MM.1S (cell line): ENCODE measurements at regions not wholly inside any gene's neighbourhood (a gene's known extent, or its start where the extent isn't known, plus 50 kb on each side); places are given as distances from the start of the nearest gene placed in this dataset.

Experiments
- DNase-seq: peaks from one replicate; pipeline ENCODE4 v3.0.0-alpha.2; 2015
- H2AFZ ChIP-seq: fragments of 300-600 bp; sonication (generic); 2 replicates; pipeline ENCODE4 v1.6.0; 2016; ENCODE audit warnings: antibody characterized with exemption, low read length
- H3F3A ChIP-seq: fragments of 300-600 bp; sonication (generic); 2 replicates; pipeline ENCODE4 v1.6.1; 2016; ENCODE audit warnings: mild to moderate bottlenecking, antibody characterized with exemption, low read length, moderate library complexity, mixed read lengths; ENCODE audit not compliant: insufficient read depth
- H3K27ac ChIP-seq: fragments of 300-600 bp; sonication (generic); 2 replicates; pipeline ENCODE4 v1.5.1; 2016; ENCODE audit warnings: mild to moderate bottlenecking, low read length
- H3K27me3 ChIP-seq: fragments of 300-600 bp; sonication (generic); replicated peaks from 2 replicates; pipeline ENCODE4 v1.6.0; 2016; ENCODE audit warnings: low read length; ENCODE audit not compliant: insufficient read depth
- H3K36me3 ChIP-seq: fragments of 300-600 bp; sonication (generic); replicated peaks from 2 replicates; pipeline ENCODE4 v1.6.1; 2016; ENCODE audit warnings: mild to moderate bottlenecking, low read length, mixed read lengths; ENCODE audit not compliant: insufficient read depth
- H3K4me1 ChIP-seq: fragments of 300-600 bp; sonication (generic); 2 replicates; pipeline ENCODE4 v1.6.1; 2016; ENCODE audit warnings: low read length, mixed read lengths
- H3K4me2 ChIP-seq: fragments of 300-600 bp; sonication (generic); 2 replicates; pipeline ENCODE4 v1.6.0; 2016; ENCODE audit warnings: low read depth, low read length
- H3K4me3 ChIP-seq: fragments of 300-600 bp; sonication (generic); 2 replicates; pipeline ENCODE4 v1.5.1; 2016; ENCODE audit warnings: low read length, mixed read lengths
- H3K79me2 ChIP-seq: fragments of 300-600 bp; sonication (generic); 2 replicates; pipeline ENCODE4 v1.6.1; 2016; ENCODE audit warnings: mixed run types, low read length, mixed read lengths
- H3K9ac ChIP-seq: fragments of 300-600 bp; sonication (generic); 2 replicates; pipeline ENCODE4 v1.6.1; 2016; ENCODE audit warnings: low read length, mixed read lengths
- H3K9me2 ChIP-seq: fragments of 300-600 bp; sonication (generic); replicated peaks from 2 replicates; pipeline ENCODE4 v1.6.1; 2016; ENCODE audit warnings: mild to moderate bottlenecking, low read length, mixed read lengths; ENCODE audit not compliant: insufficient read depth
- H3K9me3 ChIP-seq: fragments of 300-600 bp; sonication (generic); replicated peaks from 2 replicates; pipeline ENCODE4 v1.6.1; 2016; ENCODE audit warnings: mild to moderate bottlenecking, low read length, mixed read lengths; ENCODE audit not compliant: insufficient read depth
- H4K20me1 ChIP-seq: fragments of 300-600 bp; sonication (generic); 2 replicates; pipeline ENCODE4 v1.6.1; 2016; ENCODE audit warnings: mild to moderate bottlenecking, low read length, moderate library complexity, mixed read lengths; ENCODE audit not compliant: insufficient read depth
- EZH2 ChIP-seq: fragments of 300-600 bp; sonication (generic); optimal IDR thresholded peaks from 2 replicates; pipeline ENCODE3; 2017; ENCODE audit warnings: low read depth, mild to moderate bottlenecking, antibody characterized with exemption, low read length, mixed read lengths
- EZH2phosphoT487 ChIP-seq: fragments of 300-600 bp; sonication (generic); IDR thresholded peaks from 2 replicates; pipeline ENCODE4 v1.6.1; 2018; ENCODE audit warnings: antibody characterized with exemption, low read length
- TF ChIP-seq, protein P1 (sequence below): fragments of 300-600 bp; sonication (generic); IDR thresholded peaks from 2 replicates; pipeline ENCODE4 v1.5.1; 2016; ENCODE audit warnings: antibody characterized with exemption, low read length, mixed read lengths

DNA sequence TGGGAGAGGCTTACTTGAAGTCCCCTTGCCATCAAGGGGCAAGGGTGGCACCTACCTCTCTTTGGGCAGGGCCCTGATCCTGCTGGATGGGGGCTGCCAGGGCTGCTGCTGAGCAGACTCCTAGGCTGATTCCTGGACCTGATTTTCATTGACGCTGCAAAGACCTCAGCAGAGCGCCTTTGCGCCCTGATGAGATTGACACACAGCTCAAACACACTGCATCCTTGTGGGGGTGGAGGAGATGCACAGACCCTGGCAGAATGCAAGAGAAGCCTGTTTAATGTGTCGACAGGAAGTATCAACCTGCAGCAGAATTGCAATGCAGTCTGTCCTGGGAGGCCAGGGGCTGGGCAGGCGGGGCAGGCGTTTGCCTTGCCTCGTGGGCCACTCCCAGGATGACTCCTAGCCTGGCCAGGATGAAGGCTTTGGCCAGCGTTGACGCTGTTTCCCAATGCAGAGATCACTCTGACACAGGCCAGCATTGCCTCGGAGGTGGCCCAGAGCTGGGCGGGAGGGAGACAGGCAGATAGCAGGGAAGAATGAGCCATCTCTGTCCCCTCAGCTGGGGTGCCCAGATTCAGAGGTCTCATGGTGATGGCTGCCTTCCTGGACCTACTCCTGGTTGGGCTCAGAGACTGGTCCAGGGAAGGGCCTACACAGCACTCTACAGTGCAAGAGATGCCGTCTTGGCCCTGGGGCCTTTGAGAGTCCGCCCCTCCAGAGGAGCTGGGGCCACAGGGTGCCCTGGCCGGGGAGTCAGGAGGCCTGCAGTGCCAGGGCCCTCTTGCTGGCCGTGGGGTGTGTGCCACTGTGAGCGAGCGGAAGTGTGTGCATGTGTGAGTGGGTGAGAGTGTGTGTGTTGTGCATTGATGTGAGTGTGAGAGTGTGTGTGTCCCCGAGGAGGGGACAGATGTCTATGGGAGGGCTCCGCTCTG is 108.3 kb downstream of the KIF26A start:
- Histone ChIP-seq H3K27ac (no peak overlapping the region), H3K9me2 (no peaks in the 10 kb centered on the region), H3K79me2 (no peaks in the 10 kb centered on the region), H2AFZ (no peak overlapping the region), H3F3A (no peaks in the 10 kb centered on the region), H3K36me3 (no peaks in the 10 kb centered on the region), H3K4me1 (no peaks in the 10 kb centered on the region), H3K4me2 (no peak overlapping the region), H3K9me3 (no peaks in the 10 kb centered on the region), H3K9ac (no peak overlapping the region), H3K4me3 (no peak overlapping the region), H3K27me3 (peaks cover 12% of the 10 kb centered on the region; the same call in 1 of the 2 replicates), H4K20me1 (no peaks in the 10 kb centered on the region)
- no peak for DNase-seq
- TF ChIP-seq EZH2 (no peak), EZH2phosphoT487 (no peak)
- TF ChIP-seq, protein P1, sequence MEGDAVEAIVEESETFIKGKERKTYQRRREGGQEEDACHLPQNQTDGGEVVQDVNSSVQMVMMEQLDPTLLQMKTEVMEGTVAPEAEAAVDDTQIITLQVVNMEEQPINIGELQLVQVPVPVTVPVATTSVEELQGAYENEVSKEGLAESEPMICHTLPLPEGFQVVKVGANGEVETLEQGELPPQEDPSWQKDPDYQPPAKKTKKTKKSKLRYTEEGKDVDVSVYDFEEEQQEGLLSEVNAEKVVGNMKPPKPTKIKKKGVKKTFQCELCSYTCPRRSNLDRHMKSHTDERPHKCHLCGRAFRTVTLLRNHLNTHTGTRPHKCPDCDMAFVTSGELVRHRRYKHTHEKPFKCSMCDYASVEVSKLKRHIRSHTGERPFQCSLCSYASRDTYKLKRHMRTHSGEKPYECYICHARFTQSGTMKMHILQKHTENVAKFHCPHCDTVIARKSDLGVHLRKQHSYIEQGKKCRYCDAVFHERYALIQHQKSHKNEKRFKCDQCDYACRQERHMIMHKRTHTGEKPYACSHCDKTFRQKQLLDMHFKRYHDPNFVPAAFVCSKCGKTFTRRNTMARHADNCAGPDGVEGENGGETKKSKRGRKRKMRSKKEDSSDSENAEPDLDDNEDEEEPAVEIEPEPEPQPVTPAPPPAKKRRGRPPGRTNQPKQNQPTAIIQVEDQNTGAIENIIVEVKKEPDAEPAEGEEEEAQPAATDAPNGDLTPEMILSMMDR, result no peak

DNA sequence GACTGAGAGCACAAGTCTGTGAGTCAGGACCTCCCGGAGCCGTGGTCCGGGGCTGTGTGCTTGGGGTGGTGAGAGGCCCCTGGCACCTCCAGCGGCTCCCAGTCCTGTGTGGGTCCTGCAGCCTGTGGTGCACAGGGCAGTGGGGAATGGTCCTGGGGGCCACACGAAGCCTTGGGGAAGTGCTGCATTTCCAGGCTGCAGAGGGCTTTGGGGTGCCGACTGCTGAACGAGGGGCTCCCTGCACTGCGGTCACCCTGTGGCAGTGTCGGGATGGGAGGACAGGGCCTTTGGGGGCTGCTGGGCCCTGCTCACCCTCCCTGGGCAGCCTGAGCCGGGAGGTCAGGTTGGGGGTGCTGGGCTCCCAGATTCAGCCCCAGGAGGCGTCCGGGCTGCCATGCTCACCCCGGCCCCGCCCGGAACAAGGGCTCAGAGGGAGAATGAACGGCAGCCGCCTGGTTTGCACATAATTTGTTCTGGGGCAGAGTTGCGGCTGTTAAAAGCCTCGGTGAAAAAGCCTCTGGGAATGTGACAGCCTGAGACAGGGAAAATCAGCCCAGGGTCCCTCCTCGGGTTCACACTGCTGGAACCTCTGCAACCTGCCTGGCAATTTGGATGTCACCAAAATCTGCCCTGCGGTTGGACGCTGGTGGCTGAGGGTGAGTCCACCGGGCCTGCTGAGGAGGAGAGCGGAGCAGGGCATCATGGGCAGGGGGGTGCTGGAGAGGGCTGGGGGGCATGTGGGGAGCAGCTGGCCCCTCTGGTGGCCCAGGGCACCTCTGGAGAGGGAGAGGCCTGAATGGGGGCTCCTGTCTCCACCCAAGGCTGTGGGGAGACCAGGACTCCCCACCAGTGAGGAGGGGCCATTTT is 109.2 kb downstream of the KIF26A start:
- Histone ChIP-seq H3F3A (no peaks in the 10 kb centered on the region), H3K4me1 (no peaks in the 10 kb centered on the region), H3K36me3 (no peaks in the 10 kb centered on the region), H2AFZ (no peak overlapping the region), H3K9me2 (no peaks in the 10 kb centered on the region), H3K9me3 (no peaks in the 10 kb centered on the region), H3K9ac (no peak overlapping the region), H3K27ac (no peak overlapping the region), H3K27me3 (peaks cover 12% of the 10 kb centered on the region; the same call in 1 of the 2 replicates), H4K20me1 (no peaks in the 10 kb centered on the region), H3K4me2 (no peak overlapping the region), H3K4me3 (no peak overlapping the region), H3K79me2 (no peaks in the 10 kb centered on the region)
- DNase-seq, result no peak
- TF ChIP-seq, protein P1, result no peak
- TF ChIP-seq EZH2 (no peak), EZH2phosphoT487 (no peak)

DNA sequence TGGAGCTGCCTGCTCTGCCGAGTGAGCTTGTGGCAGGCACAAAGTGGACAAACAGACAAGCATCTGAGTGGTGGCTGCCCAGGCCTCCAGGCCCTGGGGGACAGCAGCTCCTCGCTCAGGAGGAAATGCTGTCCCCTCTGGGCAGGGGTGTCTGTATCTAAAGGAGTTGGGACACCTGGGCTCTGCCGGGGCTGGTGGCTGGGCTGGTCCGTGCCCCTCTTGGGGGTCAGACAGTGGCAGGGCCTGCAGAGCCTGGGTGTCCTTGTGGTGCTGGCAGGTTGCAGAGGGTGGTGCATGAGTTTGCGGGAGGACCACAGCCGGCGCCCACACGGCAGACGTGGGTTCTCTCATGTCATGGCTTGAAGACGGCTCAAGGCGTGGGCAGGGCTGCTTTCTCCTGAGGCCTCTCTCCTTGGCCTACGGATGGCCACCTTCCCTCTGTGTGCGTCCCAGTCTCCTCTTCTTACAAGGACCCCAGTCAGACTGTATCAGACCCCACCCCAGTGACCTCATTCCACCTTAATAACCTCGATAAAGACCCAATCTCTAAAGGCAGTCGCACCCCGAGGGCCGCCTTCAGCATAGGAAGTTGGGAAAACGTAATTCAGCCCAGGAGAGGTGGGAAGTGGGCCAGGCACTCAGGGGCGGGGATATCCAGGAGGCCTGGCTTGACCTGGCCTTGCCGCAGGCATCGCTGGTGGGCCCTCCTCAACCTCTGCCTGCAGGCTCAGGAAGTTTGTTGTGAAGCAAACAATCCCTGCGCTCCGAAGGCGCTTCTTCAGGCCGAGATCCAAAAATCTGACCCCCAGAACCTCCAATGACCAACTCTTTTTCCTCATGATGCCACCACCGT is 110.0 kb downstream of the KIF26A start:
- TF ChIP-seq EZH2phosphoT487, result no peak
- TF ChIP-seq, protein P1, result no peak
- no peak for TF ChIP-seq EZH2
- H4K20me1 ChIP-seq, result no peaks in the 10 kb centered on the region
- no peak for DNase-seq
- no peak overlapping the region for H3K9ac ChIP-seq
- H3K27ac ChIP-seq, result no peak overlapping the region
- no peak overlapping the region for H3K4me2 ChIP-seq
- H2AFZ ChIP-seq, result no peak overlapping the region
- no peak overlapping the region for H3K4me3 ChIP-seq
- no peaks in the 10 kb centered on the region for H3K9me2 ChIP-seq
- no peaks in the 10 kb centered on the region for H3K79me2 ChIP-seq
- peaks cover 8% of the 10 kb centered on the region; the same call in 1 of the 2 replicates for H3K27me3 ChIP-seq
- H3K4me1 ChIP-seq, result no peaks in the 10 kb centered on the region
- no peaks in the 10 kb centered on the region for H3K36me3 ChIP-seq
- H3K9me3 ChIP-seq, result no peaks in the 10 kb centered on the region
- no peaks in the 10 kb centered on the region for H3F3A ChIP-seq
